ENCODE measurements at regions not wholly inside any gene's neighbourhood (a gene's known extent, or its start where the extent isn't known, plus 50 kb on each side); places are given as distances from the start of the nearest gene placed in this dataset.

- DNase-seq, result no peak
Measured at GRCh38 chr20:12305188-12305950, 387.7 kb downstream of the BTBD3 start.

GRCh38 chr20:12306107-12306506 is 388.4 kb downstream of the BTBD3 start:
- no peak for DNase-seq

DNA sequence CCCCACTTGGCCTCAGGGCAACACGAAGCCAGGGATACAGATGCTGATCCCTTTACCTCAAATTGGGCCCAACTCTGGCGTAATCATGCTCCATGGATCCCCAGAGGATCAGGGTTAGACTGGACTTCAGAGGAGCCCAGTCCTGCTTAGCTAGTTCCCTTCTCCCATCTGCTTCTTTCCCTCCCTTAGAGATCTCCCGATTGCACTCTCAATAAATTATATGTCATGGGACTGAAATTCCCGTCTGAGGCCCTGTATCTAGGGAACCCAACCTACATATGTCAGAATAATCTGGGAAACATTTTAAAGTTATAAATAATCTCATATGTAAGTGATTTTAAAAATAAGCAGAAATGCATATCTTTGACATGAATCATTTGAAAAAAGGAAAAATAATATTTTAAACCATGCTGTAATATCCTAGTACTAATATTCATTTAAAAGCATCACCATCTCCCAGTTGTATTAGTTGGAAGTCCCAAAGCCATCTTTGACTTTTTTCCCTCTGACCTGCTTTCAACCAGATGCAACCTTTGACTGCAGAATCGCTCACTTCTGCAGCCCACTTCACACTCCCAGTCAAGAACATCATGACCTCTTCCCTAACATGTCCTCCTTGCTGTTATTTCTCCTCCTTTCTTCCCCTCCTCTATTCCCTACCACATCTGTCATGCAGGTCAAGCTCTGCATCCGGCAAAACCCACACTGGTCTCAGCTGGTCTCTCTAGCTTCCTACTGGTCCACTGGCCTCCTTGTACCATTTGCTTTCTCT is 393.6 kb downstream of the BTBD3 start:
- DNase-seq, result no peak

- DNase-seq, result no peak
Measured at GRCh38 chr20:12315652-12316051, 398.0 kb downstream of the BTBD3 start.

DNA sequence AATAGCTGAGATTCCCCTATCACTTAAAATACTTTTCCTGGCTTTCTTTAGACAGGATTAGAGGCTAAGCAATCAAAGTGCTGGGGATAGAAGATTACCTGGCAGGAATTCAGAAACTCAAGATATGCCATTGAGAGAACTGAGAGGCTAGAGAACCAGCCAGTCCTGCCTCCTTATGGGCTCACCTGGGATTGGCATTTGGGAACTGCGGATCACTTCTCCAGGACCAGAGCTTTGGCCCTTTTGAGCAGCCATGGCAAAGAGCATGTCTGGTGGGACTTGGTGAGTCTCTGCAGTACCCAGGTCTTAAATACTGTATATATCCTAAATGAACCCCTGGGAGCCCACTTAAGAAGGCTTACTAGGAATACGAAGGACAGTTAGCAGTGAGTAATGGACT is 399.1 kb downstream of the BTBD3 start:
- DNase-seq, result no peak

- no peak for DNase-seq
Measured at GRCh38 chr20:12317433-12317832, 399.7 kb downstream of the BTBD3 start.

- DNase-seq, result no peak
Measured at GRCh38 chr20:12318043-12318442, 400.4 kb downstream of the BTBD3 start.

DNA sequence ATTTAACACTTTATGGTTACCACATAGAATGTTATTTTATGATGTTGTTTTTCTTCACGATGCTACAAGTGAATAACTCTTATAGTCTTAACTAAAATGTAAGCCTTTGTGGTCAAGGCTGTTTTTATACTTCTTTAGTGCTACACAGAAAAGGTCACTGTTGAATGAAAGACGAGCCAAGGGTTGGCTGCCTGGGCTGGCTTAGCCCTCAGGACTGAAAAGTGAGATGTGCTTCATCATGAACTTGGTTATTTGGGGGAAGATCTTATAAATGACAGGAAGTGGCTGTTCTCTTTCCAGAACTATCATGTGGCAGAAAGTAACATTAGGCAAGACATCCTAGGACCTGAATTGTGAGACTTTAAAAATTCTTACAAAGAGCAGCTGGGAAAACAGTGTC is 404.0 kb downstream of the BTBD3 start:
- DNase-seq, result no peak

DNA sequence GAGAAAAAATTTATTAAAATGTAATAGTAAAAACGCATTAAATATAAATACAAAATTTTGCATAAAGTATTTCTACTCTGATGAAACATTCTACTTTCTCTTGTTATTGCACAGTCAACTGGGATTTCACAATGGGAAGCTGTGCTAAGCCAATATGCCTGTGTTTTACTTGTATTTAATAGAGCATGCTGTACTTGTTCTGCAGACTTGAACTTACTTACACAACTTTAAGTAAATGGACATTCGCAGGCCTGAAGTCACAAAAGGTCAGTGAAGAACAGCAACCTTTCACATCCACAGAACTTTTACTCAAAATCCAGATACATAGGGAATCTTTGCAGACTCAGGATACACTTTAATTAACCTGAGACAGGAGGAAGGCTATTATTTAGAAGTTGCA is 409.5 kb downstream of the BTBD3 start:
- no peak for DNase-seq

GRCh38 chr20:12331236-12331635 is 413.5 kb downstream of the BTBD3 start:
- DNase-seq, result no peak

DNA sequence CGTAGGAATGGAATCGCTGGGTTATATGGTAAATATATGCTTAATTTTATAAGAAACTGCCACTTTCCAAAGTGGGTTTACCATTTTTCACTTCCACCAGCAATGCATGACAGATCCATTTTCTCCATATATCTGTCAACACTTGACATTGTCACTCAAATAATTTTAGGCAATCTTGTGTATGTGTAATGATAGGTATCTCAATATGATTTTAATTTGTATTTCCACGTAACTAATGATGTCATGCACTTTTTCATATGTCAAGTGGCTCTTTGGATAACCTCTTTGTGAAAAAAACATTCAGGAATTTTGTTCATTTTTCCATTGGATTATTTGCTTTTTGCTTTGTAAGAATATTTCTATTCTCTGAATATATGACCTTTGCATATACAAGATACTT is 419.9 kb downstream of the BTBD3 start:
- DNase-seq, result no peak

GRCh38 chr20:12345978-12346377 is 428.3 kb downstream of the BTBD3 start:
- no peak for DNase-seq

GRCh38 chr20:12353842-12354241 is 436.1 kb downstream of the BTBD3 start:
- no peak for DNase-seq

DNA sequence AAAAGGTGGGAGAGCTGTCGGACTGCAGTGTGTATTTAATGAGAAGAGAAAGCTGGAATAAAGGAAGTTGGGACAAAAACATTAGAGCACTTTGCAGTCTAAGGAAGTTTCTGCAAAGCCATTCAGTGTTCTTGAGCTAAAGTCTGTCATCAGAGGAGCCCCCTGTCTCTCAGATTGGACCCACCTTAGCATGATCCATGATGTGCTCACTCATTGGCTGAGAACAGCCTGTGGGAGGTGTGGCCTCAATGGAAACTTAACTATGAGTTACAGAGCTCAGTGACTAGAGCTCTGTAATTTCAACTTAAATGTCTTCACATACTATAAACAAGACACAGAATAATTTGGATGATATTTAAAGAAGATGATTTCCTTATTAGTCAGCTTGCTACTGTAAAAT is 437.0 kb downstream of the BTBD3 start:
- DNase-seq, result no peak

DNA sequence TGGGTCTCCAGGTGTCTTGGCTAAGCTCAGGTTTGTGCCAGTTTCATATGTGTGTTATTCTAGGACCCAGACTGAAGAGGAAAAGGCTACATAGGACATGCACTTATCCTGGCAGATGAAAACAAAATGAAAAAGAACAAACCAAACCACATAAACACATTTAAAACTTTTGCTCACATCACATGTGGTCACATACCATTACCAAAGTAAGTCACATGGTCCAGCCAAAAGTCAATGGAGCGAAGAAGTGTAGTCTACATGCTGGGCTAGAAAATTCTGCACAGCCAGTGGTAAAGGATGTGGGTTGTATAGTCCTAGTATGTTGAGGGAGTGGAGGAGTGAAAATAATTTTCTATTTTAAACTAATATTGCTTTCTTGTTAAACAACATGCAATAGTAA is 437.5 kb downstream of the BTBD3 start:
- DNase-seq, result no peak

DNA sequence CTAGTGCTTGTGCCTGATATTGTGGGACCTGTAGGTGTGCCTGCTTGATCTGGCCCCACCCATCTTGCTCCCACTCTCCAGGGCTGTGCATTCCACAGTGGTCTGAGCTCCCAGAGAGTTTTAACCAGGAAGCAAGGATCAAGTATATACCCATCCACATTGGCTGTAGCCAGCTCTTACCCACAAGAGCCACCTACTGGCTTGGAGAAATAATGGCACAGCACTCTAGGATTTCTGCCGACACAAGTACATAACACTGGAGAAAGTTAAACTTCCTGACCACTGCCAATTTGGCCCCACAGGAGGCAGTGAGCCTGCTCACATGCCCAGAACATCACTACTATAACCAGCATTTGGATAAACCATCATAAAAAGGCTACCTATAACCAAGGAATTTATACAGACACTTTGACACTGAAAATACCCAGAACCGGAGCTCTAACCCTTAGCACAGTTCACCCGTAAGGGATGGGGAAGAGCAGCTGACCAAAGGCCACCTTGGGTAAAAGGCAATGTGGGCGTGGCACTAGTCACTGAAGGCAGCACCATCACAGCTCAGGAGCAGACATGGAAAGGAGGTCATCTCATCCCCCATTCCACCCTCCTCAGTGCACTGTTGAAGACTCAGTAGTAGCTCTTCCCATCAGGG is 440.4 kb downstream of the BTBD3 start:
- DNase-seq, result no peak

DNA sequence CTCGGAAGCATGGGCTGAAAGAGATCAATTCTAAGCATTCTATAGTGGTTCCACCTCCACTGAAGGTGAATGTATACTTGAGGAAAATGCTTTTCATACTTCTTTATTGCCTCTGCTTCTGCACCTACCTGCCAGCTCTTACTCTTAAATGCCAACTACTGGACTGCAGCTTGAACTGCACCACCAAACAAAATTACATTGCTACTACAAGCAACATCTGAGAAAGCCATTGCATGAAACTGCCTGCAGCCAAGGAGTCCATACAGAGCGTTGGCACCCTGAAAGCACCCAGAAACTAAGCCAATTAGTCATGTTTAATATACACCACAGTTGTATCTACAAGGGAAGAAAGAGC is 440.9 kb downstream of the BTBD3 start:
- no peak for DNase-seq

DNA sequence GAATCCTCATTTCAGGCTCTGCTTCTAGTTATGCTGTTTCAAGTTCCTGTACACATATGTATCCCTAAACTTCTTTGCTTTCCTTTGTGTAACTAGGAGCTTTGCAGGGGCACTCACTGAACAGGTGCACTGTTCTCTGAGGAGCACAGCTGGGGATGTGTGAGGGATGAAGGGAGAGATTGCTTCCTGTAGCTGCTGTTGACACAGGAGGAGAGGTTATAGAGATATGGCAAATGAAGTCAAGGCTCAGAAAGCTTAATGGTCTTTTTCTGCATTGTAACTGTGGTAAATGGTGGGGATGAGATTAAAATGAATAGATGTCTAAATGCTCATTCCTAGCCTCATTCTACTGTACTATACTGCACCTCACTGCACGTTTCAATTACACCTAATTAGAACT is 454.3 kb downstream of the BTBD3 start:
- no peak for DNase-seq

DNA sequence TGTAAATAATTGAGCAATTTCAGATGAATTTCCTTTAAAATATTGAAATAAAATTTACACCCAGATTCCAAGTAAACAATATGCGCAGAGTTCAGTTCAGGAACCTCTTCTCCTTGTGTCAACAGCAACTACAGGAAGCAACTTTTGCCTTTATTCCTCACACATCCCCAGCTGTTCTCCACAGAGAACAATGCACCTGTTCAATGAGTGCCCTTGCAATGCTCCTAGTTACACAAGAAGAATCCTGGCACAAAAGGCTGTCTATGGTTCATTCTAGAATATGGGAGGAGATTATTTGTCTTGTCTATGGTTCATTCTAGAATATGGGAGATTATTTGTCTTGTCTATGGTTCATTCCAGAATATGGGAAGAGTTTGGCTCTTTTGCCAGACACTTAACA is 454.9 kb downstream of the BTBD3 start:
- no peak for DNase-seq

DNA sequence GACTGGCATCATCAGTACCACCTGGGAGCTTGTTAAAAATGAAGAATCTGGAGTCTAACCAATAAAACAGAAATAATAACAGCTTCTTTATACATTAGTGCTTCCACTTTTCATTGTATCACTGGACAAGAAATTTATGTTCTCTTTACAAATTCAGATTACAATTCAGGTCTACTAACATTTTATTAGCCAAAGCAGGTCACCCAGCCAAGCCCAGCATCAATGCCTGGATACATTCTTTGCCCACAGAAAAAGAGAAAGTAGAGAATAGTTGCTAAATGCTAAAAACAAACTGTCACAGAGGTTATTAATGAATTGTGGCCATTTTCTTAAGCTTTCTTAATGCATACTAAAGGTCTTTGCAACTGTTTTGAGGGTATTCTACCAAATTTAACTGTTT is 458.3 kb downstream of the BTBD3 start:
- no peak for DNase-seq

DNA sequence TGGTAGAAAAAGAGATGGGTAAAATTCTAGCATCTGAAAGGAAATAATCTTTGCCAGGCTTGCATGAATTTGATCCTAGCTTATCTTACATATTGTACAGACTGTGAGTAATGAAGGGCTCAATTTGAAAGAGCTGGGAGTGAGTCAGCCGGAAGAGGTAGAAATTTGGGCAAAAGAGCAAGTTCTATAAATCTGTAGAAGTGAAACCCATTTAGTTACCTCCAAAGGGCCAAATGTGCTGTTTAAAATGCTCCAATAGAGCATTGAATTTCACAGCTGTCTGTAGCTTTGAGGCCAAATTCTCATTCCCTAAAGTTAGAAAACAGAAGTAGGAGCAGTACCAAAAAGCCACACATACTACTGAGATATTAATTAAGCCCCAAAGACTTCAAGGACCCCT is 466.1 kb downstream of the BTBD3 start:
- no peak for DNase-seq

DNA sequence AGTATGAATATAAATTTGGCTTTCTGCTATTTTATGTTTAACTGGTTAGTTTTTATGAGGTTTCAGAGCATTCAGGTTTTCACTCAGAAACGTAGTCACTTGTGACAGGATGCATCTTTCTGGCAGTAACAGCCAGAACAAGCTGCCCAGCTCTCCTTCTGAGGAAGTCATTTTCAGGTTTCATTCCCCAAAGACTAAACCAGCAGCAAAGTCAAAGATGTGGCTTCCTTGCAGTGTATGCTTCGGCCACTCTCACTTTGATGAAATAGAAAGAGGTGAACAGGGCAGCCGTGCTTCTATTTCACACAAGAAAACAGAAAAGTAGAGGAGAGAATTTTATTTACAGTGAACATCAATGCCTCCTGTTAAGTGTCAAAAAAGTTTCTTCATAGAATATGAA is 469.1 kb downstream of the BTBD3 start:
- no peak for DNase-seq

DNA sequence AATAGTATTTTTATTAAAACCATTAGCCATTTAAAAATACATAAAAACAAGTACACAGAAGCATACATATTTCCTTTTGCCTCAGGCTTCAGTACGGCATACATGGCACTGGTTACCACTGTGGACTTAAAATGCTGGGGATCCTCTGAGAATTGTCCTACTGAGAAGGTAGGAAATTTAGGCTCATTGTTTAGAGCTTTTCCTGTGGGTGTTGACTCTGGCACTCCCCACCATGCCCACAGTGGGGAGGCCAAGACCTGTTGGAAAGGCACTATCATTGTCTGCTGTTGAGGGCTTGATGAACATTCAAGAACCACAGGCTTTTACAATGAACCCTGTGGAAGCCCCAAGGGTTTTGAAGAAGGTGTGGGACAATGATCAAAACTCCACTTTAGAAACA is 473.4 kb downstream of the BTBD3 start:
- no peak for DNase-seq

DNA sequence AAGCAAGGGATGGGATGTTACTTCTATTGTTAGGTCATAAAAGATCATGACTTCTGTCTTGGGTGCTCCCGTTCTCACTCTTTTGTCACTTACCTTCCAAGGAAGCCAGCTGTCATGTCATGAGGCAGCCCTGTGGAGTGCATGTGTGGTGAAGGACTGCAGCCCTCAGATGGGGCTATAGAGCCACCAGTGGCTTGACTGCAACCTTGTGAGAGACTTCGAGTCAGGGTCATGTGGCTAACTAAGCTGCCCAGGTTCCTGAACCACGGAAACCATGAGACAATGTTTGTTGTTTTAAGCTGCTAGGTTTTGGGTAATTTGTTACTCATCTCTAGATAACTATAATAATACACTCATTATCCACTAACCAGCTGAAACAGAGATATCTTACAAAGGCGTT is 477.1 kb downstream of the BTBD3 start:
- DNase-seq, result no peak

Measured in NCI-H226 (cell line).